Naive B cell (primary cell): ENCODE measurements at regions not wholly inside any gene's neighbourhood (a gene's known extent, or its start where the extent isn't known, plus 50 kb on each side); places are given as distances from the start of the nearest gene placed in this dataset.

Experiments
- ATAC-seq, 2 donors: fragments of 150-1000 bp; cut with Tn5 transposase; 2 replicates each; pipeline ENCODE4 v1.10.0; 2021; ENCODE audit warnings: low read depth in 2 of 2, mild to moderate bottlenecking in 2 of 2, moderate library complexity in 2 of 2
- DNase-seq: peaks from one replicate; pipeline ENCODE4 v3.0.0; 2022
- H3K27ac Mint-ChIP-seq, 6 donors: one replicate each; pipeline ENCODE4 v1.8.0; 2020 to 2022; ENCODE audit warnings: mild to moderate bottlenecking in 6 of 6, mixed read lengths in 6 of 6, moderate library complexity in 5 of 6, inconsistent platforms in 2 of 6
- H3K27me3 Mint-ChIP-seq, 3 donors: one replicate each; pipeline ENCODE4 v1.8.0; 2021 to 2022; ENCODE audit warnings: mixed read lengths in 3 of 3, mild to moderate bottlenecking in 1 of 3
- H3K36me3 Mint-ChIP-seq, 2 donors: one replicate each; pipeline ENCODE4 v1.8.0; 2020 to 2022; ENCODE audit warnings: mixed read lengths in 2 of 2, inconsistent platforms in 1 of 2, mild to moderate bottlenecking in 1 of 2
- H3K4me1 Mint-ChIP-seq, 3 donors: one replicate each; pipeline ENCODE4 v1.8.0; 2020 to 2022; ENCODE audit warnings: mixed read lengths in 3 of 3, inconsistent platforms in 1 of 3, mild to moderate bottlenecking in 1 of 3, moderate library complexity in 1 of 3
- H3K4me3 Mint-ChIP-seq, 8 donors: one replicate each; pipeline ENCODE4 v1.8.0; 2020 to 2022; ENCODE audit warnings: mild to moderate bottlenecking in 8 of 8, mixed read lengths in 8 of 8, moderate library complexity in 8 of 8, inconsistent platforms in 2 of 8
- H3K9me3 Mint-ChIP-seq, 7 donors: one replicate each; pipeline ENCODE4 v1.8.0; 2020 to 2022; ENCODE audit warnings: mixed read lengths in 7 of 7, mild to moderate bottlenecking in 5 of 7, inconsistent platforms in 2 of 7, moderate library complexity in 1 of 7

- Mint-ChIP-seq H3K4me1 (no peaks in the 10 kb centered on the region), H3K4me3 (no peak overlapping the region), H3K9me3 (peaks cover 0 to 9% (median 0%) of the 10 kb centered on the region in 7 donors), H3K27ac (no peak overlapping the region), H3K36me3 (no peaks in the 10 kb centered on the region), H3K27me3 (peaks cover 0 to 3% (median 0%) of the 10 kb centered on the region in 3 donors)
- DNase-seq (no peak), ATAC-seq (no peak)
Measured at GRCh38 chr17:12512694-12513355, 152.9 kb upstream of the MYOCD start.

DNA sequence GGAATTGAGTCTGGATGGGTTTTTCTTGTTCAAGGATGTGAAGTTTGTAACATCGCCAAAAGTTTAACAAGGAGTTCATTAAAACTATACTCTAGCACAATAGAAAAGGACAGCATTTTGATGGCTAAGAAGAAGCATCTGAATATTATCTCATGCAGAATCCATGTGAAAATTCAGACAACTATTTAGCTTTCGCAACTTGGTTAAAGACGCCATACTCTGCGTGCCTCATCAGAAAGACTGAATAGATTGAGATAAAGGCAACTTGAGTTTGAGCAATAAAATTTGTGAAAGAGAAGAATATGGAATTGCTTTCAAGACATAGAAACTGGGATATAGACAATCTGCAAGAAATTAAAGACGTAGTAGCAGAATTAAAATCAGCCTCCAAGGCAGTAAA lies 151.1 kb upstream of the MYOCD start:
- Mint-ChIP-seq H3K27ac (no peak overlapping the region), H3K9me3 (peaks cover 0 to 8% (median 2%) of the 10 kb centered on the region in 7 donors)

GRCh38 chr17:12519956-12520594 lies 145.6 kb upstream of the MYOCD start:
- peaks cover 0 to 6% (median 0%) of the 10 kb centered on the region in 7 donors for H3K9me3 Mint-ChIP-seq
- no peaks in the 10 kb centered on the region for H3K36me3 Mint-ChIP-seq
- H3K4me3 Mint-ChIP-seq: no peak overlapping the region
- no peaks in the 10 kb centered on the region for H3K4me1 Mint-ChIP-seq
- no peak overlapping the region for H3K27ac Mint-ChIP-seq
- peaks cover 0 to 8% (median 2%) of the 10 kb centered on the region in 3 donors for H3K27me3 Mint-ChIP-seq
- DNase-seq: no peak
- ATAC-seq: no peak

More for the DNA sequence above, 151.1 kb upstream of the MYOCD start:
- H3K36me3 Mint-ChIP-seq: no peaks in the 10 kb centered on the region
- no peaks in the 10 kb centered on the region for H3K4me1 Mint-ChIP-seq
- DNase-seq: no peak
- no peak overlapping the region for H3K4me3 Mint-ChIP-seq
- peaks cover 0 to 3% (median 0%) of the 10 kb centered on the region in 3 donors for H3K27me3 Mint-ChIP-seq
- no peak for ATAC-seq

DNA sequence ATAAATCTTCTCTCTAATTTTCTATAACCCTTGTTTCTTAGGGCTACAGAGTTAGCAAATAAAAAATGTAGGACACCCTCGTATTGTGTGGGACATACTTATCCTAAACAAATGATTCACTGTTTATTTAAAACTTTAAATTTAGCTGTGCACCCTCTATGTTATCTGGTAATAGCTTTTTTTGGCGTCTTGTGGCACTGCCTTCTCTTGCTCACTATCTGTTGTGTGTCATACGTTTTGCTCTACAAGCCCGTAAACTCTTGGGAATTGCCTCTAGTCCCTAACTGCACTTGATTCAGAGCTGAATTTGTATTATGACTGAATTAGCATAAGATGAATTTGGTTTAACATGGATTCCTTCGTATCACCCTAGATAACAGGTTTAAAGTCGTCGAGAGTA lies 144.3 kb upstream of the MYOCD start:
- Mint-ChIP-seq H3K27me3 (peaks cover 0 to 8% (median 0%) of the 10 kb centered on the region in 3 donors), H3K4me1 (no peaks in the 10 kb centered on the region), H3K4me3 (no peak overlapping the region), H3K27ac (no peak overlapping the region), H3K9me3 (peaks cover 0 to 5% (median 2%) of the 10 kb centered on the region in 7 donors), H3K36me3 (no peaks in the 10 kb centered on the region)
- DNase-seq (no peak), ATAC-seq (no peak)

- Mint-ChIP-seq H3K36me3 (no peaks in the 10 kb centered on the region), H3K4me1 (no peaks in the 10 kb centered on the region), H3K27ac (no peak overlapping the region), H3K27me3 (peaks cover 0 to 8% (median 0%) of the 10 kb centered on the region in 3 donors), H3K4me3 (no peak overlapping the region), H3K9me3 (peaks cover 0 to 5% (median 2%) of the 10 kb centered on the region in 7 donors)
- ATAC-seq (no peak), DNase-seq (no peak)
Measured at GRCh38 chr17:12522336-12522735, 143.4 kb upstream of the MYOCD start.

GRCh38 chr17:12522743-12523183 lies 142.9 kb upstream of the MYOCD start:
- no peak for ATAC-seq
- peaks cover 0 to 5% (median 2%) of the 10 kb centered on the region in 7 donors for H3K9me3 Mint-ChIP-seq
- H3K36me3 Mint-ChIP-seq: no peaks in the 10 kb centered on the region
- H3K27ac Mint-ChIP-seq: no peak overlapping the region
- no peak overlapping the region for H3K4me3 Mint-ChIP-seq
- H3K27me3 Mint-ChIP-seq: peaks cover 0 to 8% (median 0%) of the 10 kb centered on the region in 3 donors
- DNase-seq: no peak
- no peaks in the 10 kb centered on the region for H3K4me1 Mint-ChIP-seq

DNA sequence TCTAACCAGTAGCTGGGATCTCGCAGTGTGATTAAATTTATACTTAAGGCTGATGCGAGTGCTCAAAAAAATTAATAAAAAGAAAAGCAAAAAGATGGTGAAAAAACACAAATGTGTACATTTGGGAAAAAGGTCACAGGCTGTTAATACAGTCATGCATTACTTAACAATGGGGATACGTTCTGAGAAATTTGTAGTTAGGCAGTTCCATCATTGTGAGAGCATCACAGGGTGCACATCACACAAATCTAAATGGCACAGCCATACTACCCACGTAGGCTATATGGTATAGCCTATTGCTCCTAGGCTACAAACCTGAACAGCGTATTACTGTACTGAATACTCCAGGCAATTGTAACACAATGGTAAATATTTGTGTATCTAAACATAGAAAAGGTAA lies 142.4 kb upstream of the MYOCD start:
- no peak for ATAC-seq
- Mint-ChIP-seq H3K27me3 (peaks cover 0 to 8% (median 0%) of the 10 kb centered on the region in 3 donors), H3K9me3 (peaks cover 0 to 5% (median 2%) of the 10 kb centered on the region in 7 donors), H3K36me3 (no peaks in the 10 kb centered on the region), H3K4me1 (no peaks in the 10 kb centered on the region), H3K27ac (no peak overlapping the region), H3K4me3 (no peak overlapping the region)
- DNase-seq: no peak

GRCh38 chr17:12528036-12528435 lies 137.7 kb upstream of the MYOCD start:
- H3K4me3 Mint-ChIP-seq: no peak overlapping the region
- H3K9me3 Mint-ChIP-seq: peaks cover 0 to 4% (median 0%) of the 10 kb centered on the region in 7 donors
- H3K4me1 Mint-ChIP-seq: no peaks in the 10 kb centered on the region
- H3K27ac Mint-ChIP-seq: no peak overlapping the region
- no peaks in the 10 kb centered on the region for H3K36me3 Mint-ChIP-seq
- ATAC-seq: no peak
- DNase-seq: no peak
- H3K27me3 Mint-ChIP-seq: peaks cover 0 to under 1% (median 0%) of the 10 kb centered on the region in 3 donors

GRCh38 chr17:12530161-12530560 lies 135.5 kb upstream of the MYOCD start:
- Mint-ChIP-seq H3K36me3 (no peaks in the 10 kb centered on the region), H3K4me3 (no peak overlapping the region), H3K27me3 (no peaks in the 10 kb centered on the region), H3K27ac (no peak overlapping the region), H3K9me3 (peaks cover 0 to 4% (median 0%) of the 10 kb centered on the region in 7 donors), H3K4me1 (no peaks in the 10 kb centered on the region)
- DNase-seq (no peak), ATAC-seq (no peak)

GRCh38 chr17:12536021-12536420 lies 129.7 kb upstream of the MYOCD start:
- ATAC-seq (no peak), DNase-seq (no peak)
- Mint-ChIP-seq H3K4me1 (no peaks in the 10 kb centered on the region), H3K4me3 (no peak overlapping the region), H3K9me3 (peaks cover 0 to 4% (median 0%) of the 10 kb centered on the region in 7 donors), H3K36me3 (no peaks in the 10 kb centered on the region), H3K27ac (no peak overlapping the region), H3K27me3 (no peaks in the 10 kb centered on the region)

GRCh38 chr17:12536472-12536871 lies 129.2 kb upstream of the MYOCD start:
- ATAC-seq: no peak
- Mint-ChIP-seq H3K36me3 (no peaks in the 10 kb centered on the region), H3K4me1 (no peaks in the 10 kb centered on the region), H3K9me3 (peaks cover 0 to 4% (median 0%) of the 10 kb centered on the region in 7 donors), H3K27me3 (no peaks in the 10 kb centered on the region), H3K4me3 (no peak overlapping the region), H3K27ac (no peak overlapping the region)
- no peak for DNase-seq

DNA sequence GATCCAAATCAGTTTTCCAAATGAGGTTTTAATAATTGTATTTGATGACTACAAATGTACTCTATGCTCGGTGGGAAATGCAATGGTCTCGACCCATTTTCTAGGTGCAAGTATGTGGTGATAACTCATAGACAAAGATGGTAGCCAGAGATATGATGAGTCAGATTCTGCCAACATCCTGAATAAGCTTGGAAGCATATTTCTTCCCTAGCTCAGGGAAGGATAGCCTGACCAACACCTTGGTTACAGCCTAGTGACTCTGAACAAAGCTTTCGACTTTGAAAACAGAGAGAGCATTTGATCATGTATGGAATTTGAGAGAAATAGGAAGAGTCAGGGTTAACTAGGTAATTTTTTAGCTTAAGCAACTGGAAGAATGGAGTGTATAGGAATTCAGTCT lies 128.3 kb upstream of the MYOCD start:
- Mint-ChIP-seq H3K27ac (peak overlapping the region in 1 of 6 donors; percentile 77), H3K36me3 (no peaks in the 10 kb centered on the region), H3K27me3 (no peaks in the 10 kb centered on the region), H3K4me1 (no peaks in the 10 kb centered on the region), H3K9me3 (peaks cover 0 to 4% (median 0%) of the 10 kb centered on the region in 7 donors), H3K4me3 (no peak overlapping the region)
- DNase-seq (no peak), ATAC-seq (no peak)

DNA sequence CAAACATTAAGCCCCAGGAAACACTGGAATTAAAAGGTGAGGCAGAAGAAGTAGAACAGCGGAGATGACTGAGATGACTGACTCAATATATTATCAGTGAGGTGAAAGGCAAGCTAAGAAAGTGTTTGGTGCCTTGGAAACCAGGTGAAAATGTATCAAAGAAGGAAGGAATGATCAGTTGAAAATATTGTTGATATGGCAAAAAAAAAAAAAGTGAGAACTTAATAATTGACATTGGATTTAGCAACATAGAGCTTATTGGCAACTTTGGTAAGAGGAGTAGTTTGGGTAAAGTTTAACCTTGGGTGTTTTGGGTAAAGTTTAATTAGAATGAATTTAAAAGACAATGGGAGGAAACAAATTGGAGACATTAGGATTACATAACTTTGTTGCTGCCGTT lies 127.7 kb upstream of the MYOCD start:
- peaks cover 0 to 4% (median 0%) of the 10 kb centered on the region in 7 donors for H3K9me3 Mint-ChIP-seq

DNA sequence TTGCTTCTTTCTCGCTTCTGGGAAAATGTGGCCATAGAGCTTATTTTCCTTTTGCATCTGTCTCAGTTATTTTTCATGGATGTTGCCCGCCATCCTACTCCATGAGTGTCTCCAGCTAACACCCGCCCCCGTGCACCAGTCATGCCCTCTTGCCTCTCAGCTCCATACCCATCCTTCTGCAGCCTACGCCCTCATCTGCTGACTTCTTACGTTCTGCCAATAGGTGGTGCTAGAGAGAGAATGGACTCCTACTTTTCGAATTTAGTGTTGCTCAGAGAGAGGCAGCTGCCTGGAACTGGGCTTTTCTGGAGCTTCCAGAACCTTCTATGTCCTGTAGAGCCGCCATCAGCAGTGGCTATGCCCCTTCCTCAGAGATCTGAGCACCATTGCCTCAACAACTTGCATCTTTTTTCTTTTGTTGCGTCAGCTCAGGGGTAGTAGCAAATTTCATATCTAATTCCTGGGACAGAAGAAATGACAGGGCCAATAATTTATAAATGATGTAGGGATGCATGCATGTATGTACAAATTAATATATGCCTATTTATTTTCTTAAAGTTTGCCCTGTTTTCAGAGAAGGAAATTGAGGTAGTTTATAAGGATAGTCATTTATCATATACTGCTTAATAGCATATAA lies 119.7 kb upstream of the MYOCD start:
- Mint-ChIP-seq H3K36me3 (no peaks in the 10 kb centered on the region), H3K4me1 (no peaks in the 10 kb centered on the region), H3K27ac (no peak overlapping the region), H3K9me3 (peaks cover 0 to 2% (median 0%) of the 10 kb centered on the region in 7 donors), H3K27me3 (no peaks in the 10 kb centered on the region), H3K4me3 (no peak overlapping the region)
- ATAC-seq: no peak
- DNase-seq: no peak

More for the DNA sequence above, 127.7 kb upstream of the MYOCD start:
- Mint-ChIP-seq H3K4me1 (no peaks in the 10 kb centered on the region), H3K4me3 (no peak overlapping the region), H3K27ac (no peak overlapping the region), H3K36me3 (no peaks in the 10 kb centered on the region), H3K27me3 (no peaks in the 10 kb centered on the region)
- no peak for ATAC-seq
- DNase-seq: no peak
